ENCODE measurements at regions not wholly inside any gene's neighbourhood (a gene's known extent, or its start where the extent isn't known, plus 50 kb on each side); places are given as distances from the start of the nearest gene placed in this dataset.

- DNase-seq = no peak
- no peaks in the 10 kb centered on the region for H3K27me3 ChIP-seq
- TF ChIP-seq POLR2A (IDR thresholded peaks at IDR 0.05) = no peak
- TF ChIP-seq CTCF (IDR thresholded peaks at IDR 0.05) = no peak
- H3K9me3 ChIP-seq = no peaks in the 10 kb centered on the region
- H3K36me3 ChIP-seq = no peaks in the 10 kb centered on the region
- H3K27ac ChIP-seq = no peak overlapping the region
- H3K4me1 ChIP-seq = peaks cover 6 to 9% of the 10 kb centered on the region in 2 donors
- 37 to 77% methylated on average over 4 of the region's 4 CpGs for WGBS, 2 donors
- H3K4me3 ChIP-seq (replicated peaks in 1 of 3) = no peak overlapping the region
- intact Hi-C loops (cut with DNase I) = no loop called here
Observed at GRCh38 chr16:86041807-86042206, 142.8 kb downstream of the IRF8 start.

DNA sequence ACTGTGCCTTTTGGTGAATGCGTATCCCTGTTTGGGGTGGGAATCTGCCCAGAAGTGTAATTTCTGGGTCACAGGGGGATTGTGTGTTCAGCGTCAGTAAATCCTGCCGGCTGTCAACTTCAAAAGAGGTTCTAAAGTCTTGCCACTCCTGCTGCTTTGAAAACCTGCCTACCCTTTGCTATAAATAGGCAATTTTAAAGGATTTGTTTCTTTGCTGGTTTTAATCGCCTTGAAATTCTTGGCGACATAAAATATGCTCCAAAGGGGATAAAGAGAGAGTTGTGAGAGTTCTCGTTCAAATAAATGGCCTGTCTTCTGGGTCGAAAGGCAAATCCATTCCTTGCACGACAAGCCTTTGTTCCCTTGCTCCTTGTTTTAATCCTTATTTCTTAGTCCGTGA, 143.4 kb downstream of the IRF8 start:
- no peaks in the 10 kb centered on the region for H3K27me3 ChIP-seq
- no peaks in the 10 kb centered on the region for H3K9me3 ChIP-seq
- no peak overlapping the region for H3K4me3 ChIP-seq (replicated peaks in 1 of 3)
- no peak for DNase-seq
- H3K27ac ChIP-seq = no peak overlapping the region
- H3K4me1 ChIP-seq = peaks cover 6 to 9% of the 10 kb centered on the region in 2 donors
- intact Hi-C loops (cut with DNase I) = no loop called here
- WGBS, 2 donors = 66 to 70% methylated on average over 9 of the region's 9 CpGs
- no peaks in the 10 kb centered on the region for H3K36me3 ChIP-seq
- TF ChIP-seq CTCF (IDR thresholded peaks at IDR 0.05) = no peak
- TF ChIP-seq POLR2A (IDR thresholded peaks at IDR 0.05) = no peak

- H3K9me3 ChIP-seq = no peaks in the 10 kb centered on the region
- H3K27ac ChIP-seq = no peak overlapping the region
- H3K4me1 ChIP-seq = peaks cover 6 to 9% of the 10 kb centered on the region in 2 donors
- no peak overlapping the region for H3K4me3 ChIP-seq (replicated peaks in 1 of 3)
- no peaks in the 10 kb centered on the region for H3K36me3 ChIP-seq
- TF ChIP-seq CTCF (IDR thresholded peaks at IDR 0.05) = no peak
- TF ChIP-seq POLR2A (IDR thresholded peaks at IDR 0.05) = no peak
- WGBS, 2 donors = 86 to 88% methylated on average over 12 of the region's 12 CpGs
- intact Hi-C loops (cut with DNase I) = no loop called here
- H3K27me3 ChIP-seq = no peaks in the 10 kb centered on the region
- DNase-seq = no peak
Observed at GRCh38 chr16:86042996-86043725, 144.2 kb downstream of the IRF8 start.

- TF ChIP-seq POLR2A (IDR thresholded peaks at IDR 0.05) = no peak
- TF ChIP-seq CTCF (IDR thresholded peaks at IDR 0.05) = peak in 1 of 6 experiments; percentile 36
- no peaks in the 10 kb centered on the region for H3K9me3 ChIP-seq
- no peaks in the 10 kb centered on the region for H3K36me3 ChIP-seq
- H3K4me1 ChIP-seq = no peaks in the 10 kb centered on the region
- intact Hi-C loops (cut with DNase I) = no loop called here
- H3K27me3 ChIP-seq = no peaks in the 10 kb centered on the region
- no peak overlapping the region for H3K4me3 ChIP-seq (replicated peaks in 1 of 3)
- DNase-seq = peak in 1 of 2 donors; percentile 14
- WGBS, 2 donors = 35 to 36% methylated on average over 11 of the region's 11 CpGs
- no peak overlapping the region for H3K27ac ChIP-seq
Observed at GRCh38 chr16:86044241-86044671, 145.3 kb downstream of the IRF8 start.

DNA sequence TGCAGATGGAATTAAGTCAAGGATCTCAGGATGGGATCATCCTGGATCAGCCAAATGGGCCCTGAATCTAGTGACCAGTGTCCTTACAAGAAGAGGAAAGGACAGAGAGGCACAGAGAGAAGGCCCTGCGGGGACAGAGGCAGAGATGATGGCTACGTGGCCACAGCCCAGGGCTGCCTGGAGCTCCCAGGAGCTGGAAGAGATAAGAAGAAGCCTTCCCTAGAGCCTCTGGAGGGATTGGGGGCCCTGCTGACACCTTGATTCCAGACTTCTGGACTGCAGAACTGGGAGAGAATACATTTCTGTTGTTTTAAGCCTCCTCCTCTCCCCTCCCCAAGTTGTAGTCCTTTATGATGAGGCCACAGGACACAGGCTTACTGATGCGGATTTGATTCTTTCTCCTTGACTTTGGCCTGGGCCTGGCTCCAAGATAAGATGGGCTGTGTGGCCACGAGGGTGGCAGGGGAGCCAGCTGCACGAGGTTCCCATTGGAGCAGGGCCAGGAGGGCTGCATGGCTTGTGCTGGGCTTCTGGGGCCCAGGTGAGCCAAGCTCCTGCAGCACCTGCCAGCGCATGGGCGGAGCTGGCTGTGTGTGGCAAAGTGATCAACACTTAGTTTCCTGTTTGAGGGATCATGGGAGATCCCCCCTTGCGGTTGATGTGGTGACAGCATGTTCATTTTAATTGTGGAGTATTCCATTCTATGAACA, 146.1 kb downstream of the IRF8 start:
- WGBS, 2 donors = 68 to 80% methylated on average over 6 to 8 of the region's 8 CpGs
- Histone ChIP-seq H3K36me3 (no peaks in the 10 kb centered on the region), H3K4me3 (replicated peaks in 1 of 3) (no peak overlapping the region), H3K27me3 (no peaks in the 10 kb centered on the region), H3K9me3 (no peaks in the 10 kb centered on the region), H3K27ac (no peak overlapping the region), H3K4me1 (no peaks in the 10 kb centered on the region)
- intact Hi-C loops (cut with DNase I) = no loop called here
- TF ChIP-seq POLR2A (IDR thresholded peaks at IDR 0.05) (no peak), CTCF (IDR thresholded peaks at IDR 0.05) (no peak)
- no peak for DNase-seq
